ENCODE measurements at regions not wholly inside any gene's neighbourhood (a gene's known extent, or its start where the extent isn't known, plus 50 kb on each side); places are given as distances from the start of the nearest gene placed in this dataset.

DNA sequence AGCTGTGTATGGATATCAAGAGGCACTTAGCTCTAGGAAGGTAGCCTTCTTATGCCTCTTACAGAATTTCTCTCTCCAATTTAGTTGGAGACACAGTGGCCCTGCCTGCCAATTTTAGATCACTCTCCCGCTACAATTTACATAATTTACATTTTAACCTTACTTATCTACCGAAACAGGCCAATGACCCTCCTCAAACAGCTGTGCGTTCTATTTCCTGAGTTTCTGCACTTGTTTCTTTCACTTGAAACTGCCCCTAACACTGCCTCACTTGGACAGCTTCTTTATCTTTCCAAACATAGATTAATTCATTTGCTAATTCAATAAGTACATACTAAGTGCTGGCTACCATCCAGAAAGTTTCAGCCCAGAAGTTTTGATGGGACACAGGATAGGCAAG, 52.9 kb upstream of the HDDC2 start:
- no peak for TF ChIP-seq CTCF (conservative IDR thresholded peaks at IDR 0.05; ENCODE audit: low read depth, low read length)
- H3K4me3 ChIP-seq (ENCODE audit: low read depth, low read length): no peak overlapping the region
- no peak for DNase-seq (ENCODE audit: low read depth)

- TF ChIP-seq CTCF (conservative IDR thresholded peaks at IDR 0.05; ENCODE audit: low read depth, low read length): no peak
- no peak overlapping the region for H3K4me3 ChIP-seq (ENCODE audit: low read depth, low read length)
- no peak for DNase-seq (ENCODE audit: low read depth)
These were observed 55.1 kb upstream of the HDDC2 start for GRCh38 chr6:125356884-125357283.

DNA sequence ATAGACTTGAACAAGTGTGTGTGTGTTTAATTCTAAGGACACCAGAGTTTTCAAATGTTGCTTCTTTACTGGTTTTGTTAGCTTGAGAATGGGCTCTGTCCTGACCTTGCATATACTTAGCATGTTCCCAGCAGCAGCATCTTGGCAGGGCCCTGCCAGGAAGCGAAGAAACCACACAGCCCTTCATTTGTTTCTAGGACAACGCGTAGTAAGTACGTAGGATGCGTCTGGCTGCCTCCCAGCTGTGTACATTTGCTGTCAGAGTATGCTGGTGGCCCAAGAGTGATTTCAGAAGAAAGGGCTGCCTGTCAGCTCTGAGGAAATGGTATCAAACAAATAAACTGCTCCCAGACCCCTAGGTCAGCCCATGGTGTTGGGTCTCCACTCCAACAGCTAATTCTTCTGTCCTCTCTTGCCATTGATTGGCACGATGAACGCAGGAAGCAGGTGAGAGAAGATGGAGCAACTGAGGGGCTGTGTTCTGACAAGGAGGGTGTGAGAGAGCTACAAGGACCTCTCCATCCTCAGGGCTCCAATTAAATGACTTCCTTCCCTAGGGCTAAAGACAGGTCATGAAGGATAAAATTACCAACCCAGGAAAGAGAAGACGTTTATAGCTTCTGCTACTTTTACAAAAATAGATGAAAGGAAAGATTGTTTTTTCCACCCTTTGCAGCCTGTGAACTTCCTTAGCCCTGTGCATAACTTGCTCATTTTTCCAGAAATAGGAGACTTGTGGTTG, 55.9 kb upstream of the HDDC2 start:
- peak; percentile 75 for DNase-seq (ENCODE audit: low read depth)
- TF ChIP-seq CTCF (conservative IDR thresholded peaks at IDR 0.05; ENCODE audit: low read depth, low read length): no peak

DNA sequence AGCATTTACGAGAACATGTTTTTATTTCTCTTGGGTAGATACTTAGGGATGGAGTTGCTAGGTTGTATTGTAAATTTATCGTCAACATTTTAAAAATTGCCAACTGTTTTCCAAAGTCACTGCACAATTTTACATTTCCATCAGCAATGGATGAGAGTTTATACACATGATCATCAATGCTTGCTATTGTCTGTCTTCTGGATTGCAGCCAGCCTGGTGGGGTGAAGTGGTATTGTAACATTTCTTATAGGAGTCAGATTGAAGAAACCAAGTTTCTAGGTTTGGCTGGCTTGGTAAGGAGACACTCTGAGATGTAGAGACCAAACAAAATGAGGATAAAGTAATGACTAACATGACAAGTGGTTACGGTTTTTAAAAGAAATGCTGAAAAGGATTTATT, 57.1 kb upstream of the HDDC2 start:
- no peak for TF ChIP-seq CTCF (conservative IDR thresholded peaks at IDR 0.05; ENCODE audit: low read depth, low read length)
- no peak overlapping the region for H3K4me3 ChIP-seq (ENCODE audit: low read depth, low read length)
- no peak for DNase-seq (ENCODE audit: low read depth)

More for the DNA sequence above, 55.9 kb upstream of the HDDC2 start:
- H3K4me3 ChIP-seq (ENCODE audit: low read depth, low read length): no peak overlapping the region

- H3K4me3 ChIP-seq (ENCODE audit: low read depth, low read length): no peak overlapping the region
- no peak for DNase-seq (ENCODE audit: low read depth)
- no peak for TF ChIP-seq CTCF (conservative IDR thresholded peaks at IDR 0.05; ENCODE audit: low read depth, low read length)
These were observed 60.1 kb upstream of the HDDC2 start for GRCh38 chr6:125361868-125362267.

DNA sequence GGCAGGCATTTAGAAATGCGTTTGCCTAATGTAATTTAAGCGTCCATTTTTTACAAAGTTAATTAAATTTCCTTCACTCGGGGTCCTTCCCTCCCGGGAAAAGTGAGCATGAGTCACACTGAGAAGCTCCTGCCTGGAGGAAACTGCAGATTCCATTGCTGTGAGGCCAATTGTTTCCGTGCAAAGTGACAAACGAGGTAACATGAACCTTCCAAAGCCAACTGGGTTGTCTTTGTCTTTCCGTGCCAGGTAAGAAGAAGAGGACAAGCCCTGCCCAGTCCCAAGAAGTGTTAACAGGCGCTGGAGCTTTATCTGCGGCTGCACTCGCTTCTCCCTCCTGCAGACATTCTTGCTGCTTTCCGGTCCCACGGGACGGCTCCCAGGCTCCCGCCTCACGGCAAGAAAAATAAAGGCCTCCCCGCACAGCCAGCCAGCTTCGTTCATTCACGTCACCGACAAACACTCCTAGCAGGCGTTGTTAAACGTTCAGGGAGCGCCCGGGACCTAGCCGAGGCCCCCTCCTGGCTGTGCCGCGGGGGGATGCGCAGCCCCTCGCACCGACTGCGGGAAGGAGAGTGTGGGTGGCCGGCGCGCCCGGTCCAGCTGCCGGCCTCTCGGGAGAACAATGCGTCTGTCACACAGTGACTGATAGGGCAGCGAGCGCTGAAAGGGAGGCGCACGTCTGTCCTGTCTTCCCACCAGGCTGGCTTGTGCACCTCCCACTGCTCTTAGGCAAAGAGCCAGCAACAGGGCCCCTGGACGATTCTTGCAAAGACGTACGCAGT, 61.5 kb upstream of the HDDC2 start:
- TF ChIP-seq CTCF (conservative IDR thresholded peaks at IDR 0.05; ENCODE audit: low read depth, low read length): no peak
- H3K4me3 ChIP-seq (ENCODE audit: low read depth, low read length): peak overlapping the region; percentile 62
- DNase-seq (ENCODE audit: low read depth): peak; percentile 83

All from choroid plexus epithelial cell (primary cell).